PC-3 (cell line): ENCODE measurements at regions not wholly inside any gene's neighbourhood (a gene's known extent, or its start where the extent isn't known, plus 50 kb on each side); places are given as distances from the start of the nearest gene placed in this dataset.

ENCODE experiments used
- ATAC-seq: fragments of 200-7000 bp; cut with Tn5 transposase; 2 replicates; pipeline ENCODE4 v1.9.1; 2020; ENCODE audit warnings: mild to moderate bottlenecking, moderate library complexity
- BruUV-seq: library from RNA; stranded (reverse); fragments of 400-500 nt; replicated peaks from 2 replicates; lab custom pipeline; 2021; lab: Mats Ljungman, UMichigan
- CTCF ChIA-PET: fragments of 300-600 bp; sonication (Branson Sonifier 250); formaldehyde crosslinking; loops from one replicate; lab custom pipeline; 2022; ENCODE audit warnings: antibody characterized with exemption; lab: Charles Lee
- POLR2A ChIA-PET: fragments of 300-600 bp; sonication (Branson Sonifier 250); formaldehyde crosslinking; loops from one replicate; lab custom pipeline; 2022; ENCODE audit warnings: antibody characterized with exemption; ENCODE audit not compliant: unreplicated experiment; lab: Charles Lee
- DNase-seq: peaks from one replicate; pipeline ENCODE4 v3.0.0-alpha.2; 2015
- H2AFZ ChIP-seq: fragments of 300-600 bp; sonication (generic); 2 replicates; pipeline ENCODE4 v1.6.0; 2016; ENCODE audit warnings: antibody characterized with exemption, low read length
- H3F3A ChIP-seq: fragments of 300-600 bp; sonication (generic); one replicate; pipeline ENCODE4 v1.6.0; 2017; ENCODE audit warnings: antibody characterized with exemption, low read length, control low read depth, mild to moderate bottlenecking; ENCODE audit not compliant: unreplicated experiment
- H3K27ac ChIP-seq: fragments of 300-600 bp; sonication (generic); 2 replicates; pipeline ENCODE4 v1.5.1; 2016; ENCODE audit warnings: mild to moderate bottlenecking, low read length
- H3K27me3 ChIP-seq: fragments of 300-600 bp; sonication (generic); 2 replicates; pipeline ENCODE4 v1.6.1; 2016; ENCODE audit warnings: low read length, mixed read lengths
- H3K36me3 ChIP-seq: fragments of 300-600 bp; sonication (generic); 2 replicates; pipeline ENCODE4 v1.6.1; 2016; ENCODE audit warnings: low read depth, mixed run types, low read length, mixed read lengths
- H3K4me1 ChIP-seq: fragments of 300-600 bp; sonication (generic); 2 replicates; pipeline ENCODE4 v1.5.1; 2016; ENCODE audit warnings: low read length; ENCODE audit not compliant: insufficient read depth
- H3K4me2 ChIP-seq: fragments of 300-600 bp; sonication (generic); 2 replicates; pipeline ENCODE4 v1.6.0; 2016; ENCODE audit warnings: low read length
- H3K4me3 ChIP-seq: fragments of 300-600 bp; sonication (generic); 2 replicates; pipeline ENCODE4 v1.5.1; 2016; ENCODE audit warnings: mild to moderate bottlenecking, low read length, mixed read lengths
- H3K79me2 ChIP-seq: fragments of 300-600 bp; sonication (generic); 2 replicates; pipeline ENCODE4 v1.6.1; 2017; ENCODE audit warnings: low read length, mixed read lengths
- H3K9ac ChIP-seq: fragments of 300-600 bp; sonication (generic); 2 replicates; pipeline ENCODE4 v1.6.0; 2016; ENCODE audit warnings: mild to moderate bottlenecking, low read length
- H3K9me2 ChIP-seq: fragments of 300-600 bp; sonication (generic); replicated peaks from 2 replicates; pipeline ENCODE4 v1.6.1; 2016; ENCODE audit warnings: mixed run types, low read length, mixed read lengths
- H3K9me3 ChIP-seq: fragments of 300-600 bp; sonication (generic); 2 replicates; pipeline ENCODE4 v1.6.1; 2016; ENCODE audit warnings: low read length, mixed read lengths
- H4K20me1 ChIP-seq: fragments of 300-600 bp; sonication (generic); 2 replicates; pipeline ENCODE4 v1.6.1; 2016; ENCODE audit warnings: low read length, mixed read lengths
- CTCF ChIP-seq: fragments of 300-600 bp; sonication (generic); conservative IDR thresholded peaks from 2 replicates; pipeline ENCODE4 v1.5.1; 2017; ENCODE audit warnings: antibody characterized with exemption, low read depth, mild to moderate bottlenecking, low read length
- EZH2 ChIP-seq: fragments of 300-600 bp; sonication (generic); IDR thresholded peaks from one replicate; pipeline ENCODE4 v1.6.1; 2017; ENCODE audit warnings: antibody characterized with exemption, mild to moderate bottlenecking, low read length; ENCODE audit not compliant: unreplicated experiment
- EZH2phosphoT487 ChIP-seq: fragments of 300-600 bp; sonication (generic); IDR thresholded peaks from 2 replicates; pipeline ENCODE4 v1.6.1; 2018; ENCODE audit warnings: mild to moderate bottlenecking, antibody characterized with exemption, low read length, borderline replicate concordance
- intact Hi-C: fragments of 100-400 bp; cut with micrococcal nuclease; formaldehyde crosslinking; loops from 2 replicates; pipeline ENCODE4 v1.9.0; 2023

GRCh38 chr19:29367791-29368222 is 154.9 kb upstream of the UQCRFS1 start:
- ATAC-seq (no peak), DNase-seq (no peak)
- no peak overlapping the region for H3K27ac ChIP-seq
- H2AFZ ChIP-seq, result no peak overlapping the region
- no peaks in the 10 kb centered on the region for H3K9me3 ChIP-seq
- H3K9ac ChIP-seq, result no peak overlapping the region
- H3K4me3 ChIP-seq, result no peak overlapping the region
- no peaks in the 10 kb centered on the region for H3K36me3 ChIP-seq
- intact Hi-C loops, result no loop called here
- BruUV-seq, result no TSS peak
- H3K9me2 ChIP-seq, result no peaks in the 10 kb centered on the region
- H3K4me2 ChIP-seq, result no peak overlapping the region
- H3K27me3 ChIP-seq, result peaks cover 16% of the 10 kb centered on the region
- no peaks in the 10 kb centered on the region for H3K79me2 ChIP-seq
- CTCF ChIA-PET, result no interaction called here
- TF ChIP-seq CTCF (no peak), EZH2phosphoT487 (no peak), EZH2 (no peak)
- POLR2A ChIA-PET, result no interaction called here
- H4K20me1 ChIP-seq, result no peaks in the 10 kb centered on the region
- H3K4me1 ChIP-seq, result no peaks in the 10 kb centered on the region
- no peaks in the 10 kb centered on the region for H3F3A ChIP-seq

GRCh38 chr19:29370276-29370675 is 155.5 kb upstream of the VSTM2B start:
- Histone ChIP-seq H3K27ac (no peak overlapping the region), H3F3A (no peaks in the 10 kb centered on the region), H3K9ac (no peak overlapping the region), H2AFZ (no peak overlapping the region), H3K36me3 (no peaks in the 10 kb centered on the region), H4K20me1 (no peaks in the 10 kb centered on the region), H3K4me2 (no peak overlapping the region), H3K27me3 (peaks cover 16% of the 10 kb centered on the region), H3K4me3 (no peak overlapping the region), H3K4me1 (no peaks in the 10 kb centered on the region), H3K9me2 (no peaks in the 10 kb centered on the region), H3K9me3 (no peaks in the 10 kb centered on the region), H3K79me2 (no peaks in the 10 kb centered on the region)
- intact Hi-C loops, result no loop called here
- TF ChIP-seq EZH2 (no peak), EZH2phosphoT487 (no peak), CTCF (no peak)
- ATAC-seq, result no peak
- DNase-seq, result no peak
- CTCF ChIA-PET, result no interaction called here
- POLR2A ChIA-PET, result no interaction called here
- BruUV-seq, result no TSS peak

- no peaks in the 10 kb centered on the region for H3K9me3 ChIP-seq
- H3K36me3 ChIP-seq, result no peaks in the 10 kb centered on the region
- no peaks in the 10 kb centered on the region for H3K9me2 ChIP-seq
- intact Hi-C loops, result no loop called here
- ChIA-PET POLR2A (no interaction called here), CTCF (no interaction called here)
- H2AFZ ChIP-seq, result no peak overlapping the region
- ATAC-seq (no peak), DNase-seq (no peak)
- H3K4me3 ChIP-seq, result no peak overlapping the region
- BruUV-seq, result no TSS peak
- H3F3A ChIP-seq, result no peaks in the 10 kb centered on the region
- H3K9ac ChIP-seq, result no peak overlapping the region
- no peaks in the 10 kb centered on the region for H3K4me1 ChIP-seq
- H4K20me1 ChIP-seq, result no peaks in the 10 kb centered on the region
- peaks cover 24% of the 10 kb centered on the region for H3K27me3 ChIP-seq
- no peak overlapping the region for H3K4me2 ChIP-seq
- TF ChIP-seq EZH2 (no peak), EZH2phosphoT487 (no peak), CTCF (no peak)
- no peak overlapping the region for H3K27ac ChIP-seq
- no peaks in the 10 kb centered on the region for H3K79me2 ChIP-seq
Observed at GRCh38 chr19:29371251-29372090, 154.3 kb upstream of the VSTM2B start.
